ENCODE measurements at regions not wholly inside any gene's neighbourhood (a gene's known extent, or its start where the extent isn't known, plus 50 kb on each side); places are given as distances from the start of the nearest gene placed in this dataset.

- Histone ChIP-seq H3K4me1 (ENCODE audit: control insufficient read depth in 1 of 2, insufficient read depth in 2 of 2, low read length in 2 of 2) (peaks cover 0 to 4% of the 10 kb centered on the region in 2 donors), H3K27ac (ENCODE audit: low read depth, low read length) (no peak overlapping the region), H3K27me3 (ENCODE audit: control insufficient read depth in 1 of 2, insufficient read depth in 2 of 2, low read length in 2 of 2) (no peaks in the 10 kb centered on the region), H3K9me3 (ENCODE audit: control insufficient read depth in 1 of 2, low read length in 2 of 2) (no peaks in the 10 kb centered on the region), H3K36me3 (ENCODE audit: control insufficient read depth in 1 of 2, insufficient read depth in 2 of 2, low read length in 2 of 2) (peaks cover 0 to 44% of the 10 kb centered on the region in 2 donors), H3K4me3 (ENCODE audit: low read depth in 1 of 2, low read length in 2 of 2) (no peak overlapping the region), H3K9ac (ENCODE audit: low read depth in 1 of 2, low read length in 2 of 2) (no peak overlapping the region)
Measured at GRCh38 chr15:62777671-62778070, 264.9 kb upstream of the TPM1 start.

- peaks cover 5 to 49% of the 10 kb centered on the region in 2 donors for H3K36me3 ChIP-seq (ENCODE audit: control insufficient read depth in 1 of 2, insufficient read depth in 2 of 2, low read length in 2 of 2)
- no peaks in the 10 kb centered on the region for H3K9me3 ChIP-seq (ENCODE audit: control insufficient read depth in 1 of 2, low read length in 2 of 2)
- H3K9ac ChIP-seq (ENCODE audit: low read depth in 1 of 2, low read length in 2 of 2) = no peak overlapping the region
- no peak overlapping the region for H3K27ac ChIP-seq (ENCODE audit: low read depth, low read length)
- H3K4me1 ChIP-seq (ENCODE audit: control insufficient read depth in 1 of 2, insufficient read depth in 2 of 2, low read length in 2 of 2) = peaks cover 0 to 4% of the 10 kb centered on the region in 2 donors
- H3K27me3 ChIP-seq (ENCODE audit: control insufficient read depth in 1 of 2, insufficient read depth in 2 of 2, low read length in 2 of 2) = no peaks in the 10 kb centered on the region
- no peak overlapping the region for H3K4me3 ChIP-seq (ENCODE audit: low read depth in 1 of 2, low read length in 2 of 2)
Measured at GRCh38 chr15:62779036-62779770, 263.3 kb upstream of the TPM1 start.

GRCh38 chr15:62779899-62780298 is 262.6 kb upstream of the TPM1 start:
- H3K4me3 ChIP-seq (ENCODE audit: low read depth in 1 of 2, low read length in 2 of 2) = no peak overlapping the region
- H3K36me3 ChIP-seq (ENCODE audit: control insufficient read depth in 1 of 2, insufficient read depth in 2 of 2, low read length in 2 of 2) = peaks cover 5 to 56% of the 10 kb centered on the region in 2 donors
- no peak overlapping the region for H3K9ac ChIP-seq (ENCODE audit: low read depth in 1 of 2, low read length in 2 of 2)
- no peak overlapping the region for H3K27ac ChIP-seq (ENCODE audit: low read depth, low read length)
- no peaks in the 10 kb centered on the region for H3K9me3 ChIP-seq (ENCODE audit: control insufficient read depth in 1 of 2, low read length in 2 of 2)
- no peaks in the 10 kb centered on the region for H3K27me3 ChIP-seq (ENCODE audit: control insufficient read depth in 1 of 2, insufficient read depth in 2 of 2, low read length in 2 of 2)
- peaks cover 0 to 4% of the 10 kb centered on the region in 2 donors for H3K4me1 ChIP-seq (ENCODE audit: control insufficient read depth in 1 of 2, insufficient read depth in 2 of 2, low read length in 2 of 2)

GRCh38 chr15:62781081-62781497 is 261.5 kb upstream of the TPM1 start:
- no peaks in the 10 kb centered on the region for H3K27me3 ChIP-seq (ENCODE audit: control insufficient read depth in 1 of 2, insufficient read depth in 2 of 2, low read length in 2 of 2)
- H3K9me3 ChIP-seq (ENCODE audit: control insufficient read depth in 1 of 2, low read length in 2 of 2) = no peaks in the 10 kb centered on the region
- H3K27ac ChIP-seq (ENCODE audit: low read depth, low read length) = no peak overlapping the region
- peaks cover 0 to 4% of the 10 kb centered on the region in 2 donors for H3K4me1 ChIP-seq (ENCODE audit: control insufficient read depth in 1 of 2, insufficient read depth in 2 of 2, low read length in 2 of 2)
- H3K36me3 ChIP-seq (ENCODE audit: control insufficient read depth in 1 of 2, insufficient read depth in 2 of 2, low read length in 2 of 2) = peaks cover 5 to 47% of the 10 kb centered on the region in 2 donors
- H3K9ac ChIP-seq (ENCODE audit: low read depth in 1 of 2, low read length in 2 of 2) = no peak overlapping the region
- no peak overlapping the region for H3K4me3 ChIP-seq (ENCODE audit: low read depth in 1 of 2, low read length in 2 of 2)

- H3K9ac ChIP-seq (ENCODE audit: low read depth in 1 of 2, low read length in 2 of 2) = no peak overlapping the region
Measured at GRCh38 chr15:62782071-62782841, 260.3 kb upstream of the TPM1 start.

GRCh38 chr15:62782896-62783295 is 259.7 kb upstream of the TPM1 start:
- Histone ChIP-seq H3K9ac (ENCODE audit: low read depth in 1 of 2, low read length in 2 of 2) (no peak overlapping the region), H3K27ac (ENCODE audit: low read depth, low read length) (no peak overlapping the region), H3K9me3 (ENCODE audit: control insufficient read depth in 1 of 2, low read length in 2 of 2) (no peaks in the 10 kb centered on the region), H3K27me3 (ENCODE audit: control insufficient read depth in 1 of 2, insufficient read depth in 2 of 2, low read length in 2 of 2) (no peaks in the 10 kb centered on the region), H3K4me1 (ENCODE audit: control insufficient read depth in 1 of 2, insufficient read depth in 2 of 2, low read length in 2 of 2) (peaks cover 0 to 4% of the 10 kb centered on the region in 2 donors), H3K36me3 (ENCODE audit: control insufficient read depth in 1 of 2, insufficient read depth in 2 of 2, low read length in 2 of 2) (peaks cover 5 to 42% of the 10 kb centered on the region in 2 donors), H3K4me3 (ENCODE audit: low read depth in 1 of 2, low read length in 2 of 2) (no peak overlapping the region)

More at GRCh38 chr15:62782071-62782841, 260.3 kb upstream of the TPM1 start:
- Histone ChIP-seq H3K27ac (ENCODE audit: low read depth, low read length) (no peak overlapping the region), H3K9me3 (ENCODE audit: control insufficient read depth in 1 of 2, low read length in 2 of 2) (no peaks in the 10 kb centered on the region), H3K36me3 (ENCODE audit: control insufficient read depth in 1 of 2, insufficient read depth in 2 of 2, low read length in 2 of 2) (peaks cover 5 to 42% of the 10 kb centered on the region in 2 donors), H3K4me1 (ENCODE audit: control insufficient read depth in 1 of 2, insufficient read depth in 2 of 2, low read length in 2 of 2) (peaks cover 0 to 4% of the 10 kb centered on the region in 2 donors), H3K4me3 (ENCODE audit: low read depth in 1 of 2, low read length in 2 of 2) (no peak overlapping the region), H3K27me3 (ENCODE audit: control insufficient read depth in 1 of 2, insufficient read depth in 2 of 2, low read length in 2 of 2) (no peaks in the 10 kb centered on the region)

GRCh38 chr15:62783303-62783957 is 259.1 kb upstream of the TPM1 start:
- peaks cover 8 to 42% of the 10 kb centered on the region in 2 donors for H3K36me3 ChIP-seq (ENCODE audit: control insufficient read depth in 1 of 2, insufficient read depth in 2 of 2, low read length in 2 of 2)
- no peaks in the 10 kb centered on the region for H3K9me3 ChIP-seq (ENCODE audit: control insufficient read depth in 1 of 2, low read length in 2 of 2)
- H3K27me3 ChIP-seq (ENCODE audit: control insufficient read depth in 1 of 2, insufficient read depth in 2 of 2, low read length in 2 of 2) = no peaks in the 10 kb centered on the region
- no peak overlapping the region for H3K9ac ChIP-seq (ENCODE audit: low read depth in 1 of 2, low read length in 2 of 2)
- H3K4me1 ChIP-seq (ENCODE audit: control insufficient read depth in 1 of 2, insufficient read depth in 2 of 2, low read length in 2 of 2) = peaks cover 0 to 4% of the 10 kb centered on the region in 2 donors
- H3K4me3 ChIP-seq (ENCODE audit: low read depth in 1 of 2, low read length in 2 of 2) = no peak overlapping the region
- H3K27ac ChIP-seq (ENCODE audit: low read depth, low read length) = no peak overlapping the region

- no peak overlapping the region for H3K9ac ChIP-seq (ENCODE audit: low read depth in 1 of 2, low read length in 2 of 2)
- H3K36me3 ChIP-seq (ENCODE audit: control insufficient read depth in 1 of 2, insufficient read depth in 2 of 2, low read length in 2 of 2) = peaks cover 13 to 30% of the 10 kb centered on the region in 2 donors
- no peak overlapping the region for H3K4me3 ChIP-seq (ENCODE audit: low read depth in 1 of 2, low read length in 2 of 2)
Measured at GRCh38 chr15:62785881-62786828, 256.4 kb upstream of the TPM1 start.

GRCh38 chr15:62787401-62787800 is 255.1 kb upstream of the TPM1 start:
- Histone ChIP-seq H3K4me1 (ENCODE audit: control insufficient read depth in 1 of 2, insufficient read depth in 2 of 2, low read length in 2 of 2) (peaks cover 0 to under 1% of the 10 kb centered on the region in 2 donors), H3K9me3 (ENCODE audit: control insufficient read depth in 1 of 2, low read length in 2 of 2) (no peaks in the 10 kb centered on the region), H3K9ac (ENCODE audit: low read depth in 1 of 2, low read length in 2 of 2) (no peak overlapping the region), H3K4me3 (ENCODE audit: low read depth in 1 of 2, low read length in 2 of 2) (no peak overlapping the region), H3K27me3 (ENCODE audit: control insufficient read depth in 1 of 2, insufficient read depth in 2 of 2, low read length in 2 of 2) (no peaks in the 10 kb centered on the region), H3K27ac (ENCODE audit: low read depth, low read length) (no peak overlapping the region), H3K36me3 (ENCODE audit: control insufficient read depth in 1 of 2, insufficient read depth in 2 of 2, low read length in 2 of 2) (peaks cover 13 to 30% of the 10 kb centered on the region in 2 donors)

More at GRCh38 chr15:62785881-62786828, 256.4 kb upstream of the TPM1 start:
- Histone ChIP-seq H3K9me3 (ENCODE audit: control insufficient read depth in 1 of 2, low read length in 2 of 2) (no peaks in the 10 kb centered on the region), H3K27ac (ENCODE audit: low read depth, low read length) (no peak overlapping the region), H3K4me1 (ENCODE audit: control insufficient read depth in 1 of 2, insufficient read depth in 2 of 2, low read length in 2 of 2) (peaks cover 0 to 4% of the 10 kb centered on the region in 2 donors), H3K27me3 (ENCODE audit: control insufficient read depth in 1 of 2, insufficient read depth in 2 of 2, low read length in 2 of 2) (no peaks in the 10 kb centered on the region)
